ENCODE measurements at regions not wholly inside any gene's neighbourhood (a gene's known extent, or its start where the extent isn't known, plus 50 kb on each side); places are given as distances from the start of the nearest gene placed in this dataset.

GRCh38 chr4:96301715-96302114 is 461.8 kb downstream of the PDHA2 start:
- TF ChIP-seq, protein P1, sequence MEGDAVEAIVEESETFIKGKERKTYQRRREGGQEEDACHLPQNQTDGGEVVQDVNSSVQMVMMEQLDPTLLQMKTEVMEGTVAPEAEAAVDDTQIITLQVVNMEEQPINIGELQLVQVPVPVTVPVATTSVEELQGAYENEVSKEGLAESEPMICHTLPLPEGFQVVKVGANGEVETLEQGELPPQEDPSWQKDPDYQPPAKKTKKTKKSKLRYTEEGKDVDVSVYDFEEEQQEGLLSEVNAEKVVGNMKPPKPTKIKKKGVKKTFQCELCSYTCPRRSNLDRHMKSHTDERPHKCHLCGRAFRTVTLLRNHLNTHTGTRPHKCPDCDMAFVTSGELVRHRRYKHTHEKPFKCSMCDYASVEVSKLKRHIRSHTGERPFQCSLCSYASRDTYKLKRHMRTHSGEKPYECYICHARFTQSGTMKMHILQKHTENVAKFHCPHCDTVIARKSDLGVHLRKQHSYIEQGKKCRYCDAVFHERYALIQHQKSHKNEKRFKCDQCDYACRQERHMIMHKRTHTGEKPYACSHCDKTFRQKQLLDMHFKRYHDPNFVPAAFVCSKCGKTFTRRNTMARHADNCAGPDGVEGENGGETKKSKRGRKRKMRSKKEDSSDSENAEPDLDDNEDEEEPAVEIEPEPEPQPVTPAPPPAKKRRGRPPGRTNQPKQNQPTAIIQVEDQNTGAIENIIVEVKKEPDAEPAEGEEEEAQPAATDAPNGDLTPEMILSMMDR (IDR thresholded peaks at IDR 0.05 in 4 of 5, conservative IDR thresholded peaks at IDR 0.05 in 1 of 5): no peak
- TF ChIP-seq POLR2A (IDR thresholded peaks at IDR 0.05): no peak
